ENCODE measurements at regions not wholly inside any gene's neighbourhood (a gene's known extent, or its start where the extent isn't known, plus 50 kb on each side); places are given as distances from the start of the nearest gene placed in this dataset.
"Not testable (repeated sequence)": the region's sequence is repeated elsewhere in the genome, so short reads cannot be mapped to it uniquely, and the experiment has no call there.

GRCh38 chr2:179335732-179336131 lies 71.1 kb upstream of the SESTD1 start:
- Histone ChIP-seq H3K27me3 (ENCODE audit: insufficient read depth in 3 of 3, low read length in 2 of 3) (no peaks in the 10 kb centered on the region), H3K4me3 (no peak overlapping the region), H3K27ac (no peak overlapping the region), H3K36me3 (ENCODE audit: insufficient read depth in 1 of 2, low read depth in 1 of 2) (no peaks in the 10 kb centered on the region), H3K9me3 (peaks cover 2% of the 10 kb centered on the region), H3K4me1 (no peaks in the 10 kb centered on the region)
- ATAC-seq (no peak), DNase-seq (no peak)
- intact Hi-C loops (cut with DNase I): no loop called here
- 59 to 66% (median 62%) methylated on average over 2 of the region's 2 CpGs for WGBS, 3 donors
- TF ChIP-seq CTCF (IDR thresholded peaks at IDR 0.05): no peak

GRCh38 chr2:179332903-179333302 lies 68.3 kb upstream of the SESTD1 start:
- Histone ChIP-seq H3K9me3 (peaks cover 12% of the 10 kb centered on the region), H3K4me3 (no peak overlapping the region), H3K4me1 (no peaks in the 10 kb centered on the region), H3K27ac (no peak overlapping the region), H3K27me3 (ENCODE audit: insufficient read depth in 3 of 3, low read length in 2 of 3) (no peaks in the 10 kb centered on the region), H3K36me3 (ENCODE audit: insufficient read depth in 1 of 2, low read depth in 1 of 2) (no peaks in the 10 kb centered on the region)
- WGBS, 3 donors: 42 to 56% (median 55%) methylated on average over 2 of the region's 2 CpGs
- intact Hi-C loops (cut with DNase I): no loop called here
- TF ChIP-seq CTCF (IDR thresholded peaks at IDR 0.05): no peak
- DNase-seq (no peak), ATAC-seq (no peak)

DNA sequence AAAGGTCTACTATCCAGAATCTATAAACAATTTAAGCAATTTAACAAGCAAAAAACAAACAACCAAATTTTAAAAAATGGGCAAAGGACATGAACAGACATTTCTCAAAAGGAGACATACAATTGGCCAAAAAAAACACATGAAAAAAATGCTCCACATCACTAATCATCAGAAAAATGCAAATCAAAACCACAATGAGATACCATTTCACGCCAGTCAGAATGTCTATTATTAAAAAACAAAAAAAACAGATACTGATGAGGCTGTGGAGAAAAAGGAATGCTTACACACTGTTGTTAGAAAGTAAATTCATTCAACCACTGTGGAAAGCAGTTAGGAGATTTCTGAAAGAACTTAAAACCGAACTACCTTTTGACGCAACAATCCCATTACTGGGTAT lies 66.4 kb upstream of the SESTD1 start:
- no peaks in the 10 kb centered on the region for H3K27me3 ChIP-seq (ENCODE audit: insufficient read depth in 3 of 3, low read length in 2 of 3)
- no peaks in the 10 kb centered on the region for H3K4me1 ChIP-seq
- DNase-seq: no peak
- intact Hi-C loops (cut with DNase I): no loop called here
- no peak for TF ChIP-seq CTCF (IDR thresholded peaks at IDR 0.05)
- 94 to 96% (median 95%) methylated on average over 3 of the region's 3 CpGs for WGBS, 3 donors
- no peak overlapping the region for H3K4me3 ChIP-seq
- no peaks in the 10 kb centered on the region for H3K36me3 ChIP-seq (ENCODE audit: insufficient read depth in 1 of 2, low read depth in 1 of 2)
- ATAC-seq: no peak
- H3K9me3 ChIP-seq: peaks cover 12% of the 10 kb centered on the region
- no peak overlapping the region for H3K27ac ChIP-seq

DNA sequence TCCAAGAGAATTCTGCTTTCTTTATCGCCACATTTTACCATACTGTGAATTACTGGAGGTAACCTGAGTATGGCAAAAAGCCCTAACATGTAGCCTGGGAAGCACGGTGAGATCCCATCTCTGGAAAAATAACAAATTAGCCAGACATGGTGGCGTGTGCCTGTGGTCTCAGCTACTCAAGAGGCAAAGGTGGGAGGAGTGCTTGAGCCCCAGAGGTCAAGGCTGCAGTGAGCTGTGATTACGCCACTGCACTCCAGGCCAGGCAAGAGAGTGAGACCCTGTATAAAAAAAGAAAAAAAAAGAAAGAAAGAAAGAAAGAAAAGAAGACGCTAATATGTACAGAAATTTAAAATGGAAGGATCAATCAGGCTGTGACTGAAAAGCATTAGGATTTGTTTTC lies 57.7 kb upstream of the SESTD1 start:
- intact Hi-C loops (cut with DNase I): no loop called here
- Histone ChIP-seq H3K36me3 (ENCODE audit: insufficient read depth in 1 of 2, low read depth in 1 of 2) (no peaks in the 10 kb centered on the region), H3K9me3 (no peaks in the 10 kb centered on the region), H3K27me3 (ENCODE audit: insufficient read depth in 3 of 3, low read length in 2 of 3) (no peaks in the 10 kb centered on the region), H3K4me3 (no peak overlapping the region), H3K4me1 (no peaks in the 10 kb centered on the region), H3K27ac (no peak overlapping the region)
- WGBS, 3 donors: 82 to 86% (median 83%) methylated on average over 5 of the region's 5 CpGs
- no peak for DNase-seq
- no peak for TF ChIP-seq CTCF (IDR thresholded peaks at IDR 0.05)
- ATAC-seq: no peak

- DNase-seq; H3K4me1 ChIP-seq; H3K9me3 ChIP-seq; intact Hi-C loops (cut with DNase I); H3K27me3 ChIP-seq (ENCODE audit: insufficient read depth in 3 of 3, low read length in 2 of 3); H3K4me3 ChIP-seq; H3K27ac ChIP-seq; ATAC-seq; H3K36me3 ChIP-seq (ENCODE audit: insufficient read depth in 1 of 2, low read depth in 1 of 2): not testable (repeated sequence)
- 92 to 97% (median 93%) methylated on average over 3 of the region's 3 CpGs for WGBS, 3 donors
Observed at GRCh38 chr2:179321034-179321433, 56.4 kb upstream of the SESTD1 start.

GRCh38 chr2:179314729-179315128 lies 50.1 kb upstream of the SESTD1 start:
- H3K4me1 ChIP-seq; DNase-seq; H3K9me3 ChIP-seq; intact Hi-C loops (cut with DNase I); H3K27ac ChIP-seq; H3K27me3 ChIP-seq (ENCODE audit: insufficient read depth in 3 of 3, low read length in 2 of 3); ATAC-seq; H3K36me3 ChIP-seq (ENCODE audit: insufficient read depth in 1 of 2, low read depth in 1 of 2); H3K4me3 ChIP-seq: not testable (repeated sequence)
- WGBS, 3 donors: 92 to 93% (median 92%) methylated on average over 9 of the region's 9 CpGs

Measured in psoas muscle (tissue), 7 donors.